ENCODE measurements at regions not wholly inside any gene's neighbourhood (a gene's known extent, or its start where the extent isn't known, plus 50 kb on each side); places are given as distances from the start of the nearest gene placed in this dataset.

- H3K27me3 ChIP-seq (ENCODE audit: control insufficient read depth in 4 of 4, insufficient read depth in 4 of 4, low read length in 3 of 4), result no peaks in the 10 kb centered on the region
- H3K36me3 ChIP-seq (ENCODE audit: control insufficient read depth in 4 of 4, insufficient read depth in 3 of 4, low read depth in 1 of 4, low read length in 3 of 4), result no peaks in the 10 kb centered on the region
- H3K4me1 ChIP-seq (ENCODE audit: control insufficient read depth in 4 of 4, insufficient read depth in 4 of 4, low read length in 3 of 4), result no peaks in the 10 kb centered on the region
- no peak overlapping the region for H3K4me3 ChIP-seq (ENCODE audit: low read depth in 1 of 3, low read length in 3 of 3)
- no peak for DNase-seq (ENCODE audit: low spot score)
- no peak overlapping the region for H3K9ac ChIP-seq (ENCODE audit: low read depth in 1 of 2, low read length in 2 of 2)
- H3K9me3 ChIP-seq (ENCODE audit: control insufficient read depth in 4 of 4, low read length in 3 of 4), result no peaks in the 10 kb centered on the region
- no peak overlapping the region for H3K27ac ChIP-seq (ENCODE audit: low read depth in 1 of 2, low read length in 2 of 2)
- no peak for TF ChIP-seq JUND (IDR thresholded peaks at IDR 0.05)
- no peak for TF ChIP-seq TAF1 (conservative IDR thresholded peaks at IDR 0.05)
- TF ChIP-seq FOXA2 (IDR thresholded peaks at IDR 0.05), result no peak
- no peak for TF ChIP-seq GABPA (IDR thresholded peaks at IDR 0.05 in 1 of 2, conservative IDR thresholded peaks at IDR 0.05 in 1 of 2)
- WGBS, result 65% methylated on average over 2 of the region's 2 CpGs
Measured at GRCh38 chr11:112516261-112516660, 255.6 kb upstream of the PLET1 start.

- H3K36me3 ChIP-seq (ENCODE audit: control insufficient read depth in 4 of 4, insufficient read depth in 3 of 4, low read depth in 1 of 4, low read length in 3 of 4), result no peaks in the 10 kb centered on the region
- H3K27me3 ChIP-seq (ENCODE audit: control insufficient read depth in 4 of 4, insufficient read depth in 4 of 4, low read length in 3 of 4), result no peaks in the 10 kb centered on the region
- DNase-seq (ENCODE audit: low spot score), result no peak
- no peaks in the 10 kb centered on the region for H3K9me3 ChIP-seq (ENCODE audit: control insufficient read depth in 4 of 4, low read length in 3 of 4)
- no peak overlapping the region for H3K9ac ChIP-seq (ENCODE audit: low read depth in 1 of 2, low read length in 2 of 2)
- H3K4me1 ChIP-seq (ENCODE audit: control insufficient read depth in 4 of 4, insufficient read depth in 4 of 4, low read length in 3 of 4), result no peaks in the 10 kb centered on the region
- WGBS, result 88% methylated on average over 2 of the region's 2 CpGs
- no peak overlapping the region for H3K27ac ChIP-seq (ENCODE audit: low read depth in 1 of 2, low read length in 2 of 2)
- H3K4me3 ChIP-seq (ENCODE audit: low read depth in 1 of 3, low read length in 3 of 3), result no peak overlapping the region
- TF ChIP-seq YY1 (IDR thresholded peaks at IDR 0.05) (no peak), REST (IDR thresholded peaks at IDR 0.05) (no peak), MAX (IDR thresholded peaks at IDR 0.05) (no peak), EGR1 (IDR thresholded peaks at IDR 0.05; ENCODE audit: low read depth in 2 of 2) (no peak), RXRA (IDR thresholded peaks at IDR 0.05) (no peak), ZBTB33 (IDR thresholded peaks at IDR 0.05) (no peak)
Measured at GRCh38 chr11:112516755-112517154, 256.1 kb upstream of the PLET1 start.

- no peak for DNase-seq (ENCODE audit: low spot score)
- 85% methylated on average over 1 of the region's 1 CpG for WGBS
- H3K27me3 ChIP-seq (ENCODE audit: control insufficient read depth in 4 of 4, insufficient read depth in 4 of 4, low read length in 3 of 4), result no peaks in the 10 kb centered on the region
Measured at GRCh38 chr11:112518371-112518770, 257.7 kb upstream of the PLET1 start.

More at GRCh38 chr11:112518371-112518770, 257.7 kb upstream of the PLET1 start:
- Histone ChIP-seq H3K36me3 (ENCODE audit: control insufficient read depth in 4 of 4, insufficient read depth in 3 of 4, low read depth in 1 of 4, low read length in 3 of 4) (no peaks in the 10 kb centered on the region), H3K9me3 (ENCODE audit: control insufficient read depth in 4 of 4, low read length in 3 of 4) (no peaks in the 10 kb centered on the region), H3K9ac (ENCODE audit: low read depth in 1 of 2, low read length in 2 of 2) (no peak overlapping the region), H3K4me3 (ENCODE audit: low read depth in 1 of 3, low read length in 3 of 3) (no peak overlapping the region), H3K4me1 (ENCODE audit: control insufficient read depth in 4 of 4, insufficient read depth in 4 of 4, low read length in 3 of 4) (no peaks in the 10 kb centered on the region), H3K27ac (ENCODE audit: low read depth in 1 of 2, low read length in 2 of 2) (no peak overlapping the region)
- TF ChIP-seq YY1 (IDR thresholded peaks at IDR 0.05), result no peak
- no peak for TF ChIP-seq HNF4A (conservative IDR thresholded peaks at IDR 0.05)
- no peak for TF ChIP-seq RXRA (IDR thresholded peaks at IDR 0.05)
- no peak for TF ChIP-seq TAF1 (conservative IDR thresholded peaks at IDR 0.05)
- no peak for TF ChIP-seq CTCF (IDR thresholded peaks at IDR 0.05; ENCODE audit: low read depth, low read length, missing input control)
- TF ChIP-seq GABPA (IDR thresholded peaks at IDR 0.05 in 1 of 2, conservative IDR thresholded peaks at IDR 0.05 in 1 of 2), result no peak
- no peak for TF ChIP-seq MAX (IDR thresholded peaks at IDR 0.05)
- TF ChIP-seq REST (IDR thresholded peaks at IDR 0.05), result no peak
- no peak for TF ChIP-seq FOXA1 (IDR thresholded peaks at IDR 0.05)
- no peak for TF ChIP-seq RAD21 (IDR thresholded peaks at IDR 0.05)
- TF ChIP-seq SP1 (IDR thresholded peaks at IDR 0.05), result no peak

Measured in liver (tissue), 8 donors.